HG02678 (cell line): ENCODE measurements at regions not wholly inside any gene's neighbourhood (a gene's known extent, or its start where the extent isn't known, plus 50 kb on each side); places are given as distances from the start of the nearest gene placed in this dataset.

Experiments
- ATAC-seq: cut with Tn5 transposase; IDR thresholded peaks from one replicate; pipeline ENCODE4 v1.9.1; 2021; ENCODE audit warnings: mild to moderate bottlenecking, moderate library complexity; ENCODE audit not compliant: unreplicated experiment

DNA sequence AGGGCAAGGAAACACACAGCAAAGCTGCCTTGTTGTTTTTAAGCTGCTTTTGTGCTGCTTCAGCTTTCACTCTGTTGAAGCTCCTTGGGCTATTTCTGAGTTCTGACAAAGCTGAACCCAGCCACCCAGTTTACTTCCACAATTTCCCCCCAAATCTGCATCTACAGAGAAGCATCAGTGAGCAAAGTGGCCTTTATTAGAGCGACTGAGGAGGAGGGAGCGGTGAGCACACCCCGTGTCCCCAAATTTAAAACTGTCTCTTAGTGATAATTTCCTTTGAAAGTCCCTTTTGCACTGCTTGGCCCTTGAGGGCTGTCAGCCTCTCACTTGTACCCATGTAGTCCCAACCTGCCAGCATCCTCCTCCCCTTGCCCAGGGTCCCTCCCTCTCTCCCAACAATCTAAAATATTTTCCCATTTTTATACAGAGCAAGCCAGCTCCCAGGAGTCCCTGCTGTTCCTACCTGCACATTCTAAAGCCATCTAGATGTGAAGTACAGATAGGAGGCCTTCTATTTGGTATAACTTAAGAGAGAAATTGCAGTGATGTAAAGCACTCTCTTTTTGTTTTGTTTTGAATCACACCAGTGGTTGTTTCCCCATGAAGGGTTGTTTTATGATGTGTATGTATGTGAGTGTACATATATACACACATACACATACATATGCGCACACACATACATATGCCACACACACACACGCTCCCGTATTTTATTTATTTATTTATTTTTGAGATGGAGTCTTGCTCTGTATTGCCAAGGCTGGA is 313.5 kb downstream of the TLE4 start:
- no peak for ATAC-seq

GRCh38 chr9:79884546-79884945 is 312.8 kb downstream of the TLE4 start:
- no peak for ATAC-seq

DNA sequence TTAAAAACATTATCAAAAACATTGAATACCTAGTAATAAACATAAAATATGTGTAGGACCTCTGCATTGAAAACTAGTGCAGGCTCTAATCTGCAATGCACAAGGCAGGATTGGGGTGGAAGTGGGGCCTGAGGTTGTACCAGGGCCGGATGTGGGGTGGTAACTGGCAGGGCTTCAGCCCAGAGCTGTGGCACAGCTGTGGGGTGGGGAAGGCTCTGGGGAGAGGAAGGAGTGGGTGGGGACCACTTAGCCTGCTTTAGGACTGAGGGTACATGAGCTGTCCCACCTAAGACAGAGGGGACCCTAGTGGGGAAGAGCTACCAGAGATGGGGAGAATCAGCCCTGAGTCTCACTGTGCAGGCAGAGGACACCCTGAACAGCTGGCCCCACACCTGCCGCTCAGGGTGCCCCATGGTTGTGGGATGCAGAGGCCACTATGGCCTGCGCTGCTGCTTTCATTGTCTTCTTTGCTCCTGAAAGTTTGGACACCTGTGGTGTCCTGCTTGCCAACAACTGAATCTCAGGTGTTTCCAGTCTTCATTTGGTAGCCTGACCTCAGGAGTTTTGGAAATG is 311.4 kb downstream of the TLE4 start:
- peak; percentile 43 for ATAC-seq

DNA sequence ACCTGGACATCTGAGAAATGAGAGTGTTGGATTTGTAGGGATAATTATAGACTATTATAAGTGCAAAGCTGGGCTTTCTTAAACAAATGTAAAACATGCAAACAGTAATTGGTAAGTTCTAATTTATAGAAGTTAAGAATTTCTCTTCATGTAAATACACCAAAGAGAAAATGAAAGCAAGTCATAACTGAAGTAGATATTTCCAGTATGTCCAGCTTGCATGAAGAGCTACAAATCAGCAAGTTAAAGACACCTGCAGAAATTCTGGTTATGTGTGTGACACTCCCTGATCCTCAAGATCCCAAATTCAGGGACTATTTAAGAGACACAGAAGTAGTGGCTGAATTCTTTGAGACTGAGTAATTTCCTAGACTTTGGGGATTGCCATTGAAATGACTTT is 308.9 kb downstream of the TLE4 start:
- ATAC-seq, result peak; percentile 58

DNA sequence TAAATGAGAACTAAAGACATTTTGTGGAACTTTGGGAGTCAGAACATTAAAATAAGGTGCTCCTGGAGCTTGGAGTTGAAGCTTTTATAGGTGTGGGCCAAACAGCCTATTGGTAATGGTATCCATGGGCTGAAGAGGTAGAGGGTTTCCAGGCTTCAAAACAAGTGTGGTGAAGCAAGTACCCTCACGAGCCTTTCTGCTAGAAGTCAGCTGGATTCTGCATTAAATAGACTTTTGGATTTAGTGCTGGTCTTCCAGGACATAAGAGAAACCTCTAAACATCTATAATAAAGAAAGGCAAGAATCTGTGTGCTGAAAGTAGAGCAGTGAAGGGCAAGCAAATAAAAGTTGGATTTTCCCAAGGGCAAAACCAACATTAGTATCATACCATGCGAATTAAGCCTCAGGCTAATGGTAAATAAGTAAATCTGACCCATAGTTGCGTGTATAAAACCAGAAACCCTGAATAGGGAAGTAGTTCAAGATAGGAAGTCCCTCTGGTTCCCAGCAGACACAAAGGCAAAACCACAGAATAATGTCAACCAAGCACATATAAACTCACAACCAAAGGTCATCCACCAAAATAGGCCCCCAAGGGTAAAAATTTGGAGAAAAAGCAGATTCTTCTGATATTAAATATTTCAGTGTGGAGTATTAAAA is 306.3 kb downstream of the TLE4 start:
- ATAC-seq, result peak; percentile 57

DNA sequence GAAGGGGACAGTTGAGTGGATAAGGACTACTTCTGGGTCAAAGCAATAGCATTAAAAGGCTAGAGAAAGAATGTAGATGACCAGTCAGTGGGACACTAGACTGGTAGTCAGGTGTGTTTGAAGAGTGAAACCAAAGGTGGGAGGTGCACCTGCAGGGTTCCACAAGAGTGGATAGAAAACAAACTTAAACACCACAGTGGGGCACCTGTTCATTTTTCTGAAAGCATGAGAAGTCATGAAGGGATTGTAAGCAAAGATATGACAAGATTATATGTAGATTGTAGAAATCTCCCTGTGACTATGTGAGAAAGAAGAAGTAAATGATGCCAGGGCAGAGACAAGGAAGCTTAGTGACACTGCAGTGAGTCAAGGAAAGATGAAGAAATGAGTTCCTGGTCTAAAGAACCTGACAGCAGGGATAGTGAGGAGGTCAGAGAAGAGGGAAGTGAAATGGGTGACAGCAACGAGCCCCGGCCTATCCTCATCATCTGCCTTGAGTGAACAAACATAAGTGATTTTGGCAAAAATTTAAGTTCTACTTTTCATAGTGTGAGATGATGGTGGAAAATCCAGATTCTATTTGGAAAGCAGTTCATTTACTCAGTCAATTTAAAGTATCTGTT is 296.9 kb downstream of the TLE4 start:
- no peak for ATAC-seq

DNA sequence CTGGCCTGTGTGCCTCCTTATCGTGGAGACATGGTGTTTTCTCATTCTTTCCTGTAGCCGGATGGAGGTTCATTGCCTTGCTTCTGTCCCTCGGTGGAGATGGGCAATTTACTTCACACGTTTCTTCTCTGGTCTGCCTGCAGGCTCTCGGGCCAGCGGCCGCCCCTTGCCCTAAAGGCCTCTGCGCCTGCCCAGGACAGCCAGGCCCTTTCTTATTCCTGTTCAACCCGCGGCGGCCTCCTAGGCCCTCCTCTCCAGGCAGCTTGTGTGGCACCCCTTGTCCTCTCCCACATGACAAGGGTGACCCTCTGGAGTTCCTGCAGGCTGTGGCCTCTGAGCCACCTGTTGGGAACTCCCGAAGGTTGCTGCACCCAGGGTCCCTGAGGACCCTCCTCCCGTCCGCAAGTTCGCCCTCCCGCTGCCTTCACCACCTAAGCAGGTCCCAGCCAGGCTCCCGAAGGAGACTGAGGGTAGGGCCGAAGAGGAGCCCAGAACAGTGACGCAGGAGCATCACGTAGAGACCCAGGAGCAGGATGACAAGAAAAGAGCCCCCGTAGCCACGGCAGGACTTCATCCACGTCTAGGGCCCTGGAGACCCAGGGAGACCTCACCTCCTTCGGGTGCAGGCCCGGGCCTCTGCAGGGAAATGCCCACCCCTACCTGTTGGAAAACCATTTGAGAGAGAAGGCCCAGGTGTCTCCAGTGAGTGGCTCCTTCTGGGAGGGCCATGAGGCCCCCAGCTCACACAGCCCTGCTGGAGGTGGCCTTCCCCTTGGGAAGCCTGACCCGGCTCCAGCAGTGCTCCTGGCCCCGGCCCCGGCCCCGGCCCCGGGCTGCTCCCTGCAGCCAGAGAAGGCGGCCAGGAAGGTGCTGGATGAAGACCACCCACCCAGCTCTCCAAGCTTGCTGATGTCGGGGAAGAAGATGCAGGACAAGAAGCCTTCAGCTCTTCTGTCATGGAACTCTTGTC is 291.4 kb downstream of the TLE4 start:
- no peak for ATAC-seq

DNA sequence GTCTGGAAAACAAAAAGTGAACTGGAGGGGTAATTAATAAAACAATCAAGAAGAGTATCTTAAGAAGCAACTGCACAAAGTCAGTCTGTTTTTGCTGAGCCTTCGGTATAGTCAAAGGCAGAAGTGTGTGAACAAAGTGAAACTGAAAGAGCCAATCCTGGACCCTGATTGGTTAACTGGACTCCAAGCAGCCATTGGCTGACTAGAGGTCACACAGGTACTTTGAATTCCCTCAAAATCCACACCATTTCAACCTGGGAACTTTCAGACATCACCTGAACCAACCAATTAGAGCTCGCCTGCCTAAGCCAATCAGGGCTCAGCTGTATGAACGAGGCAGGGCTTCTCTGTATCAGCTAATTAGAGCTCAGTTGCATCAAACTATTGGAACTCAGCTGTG is 286.7 kb downstream of the TLE4 start:
- no peak for ATAC-seq

DNA sequence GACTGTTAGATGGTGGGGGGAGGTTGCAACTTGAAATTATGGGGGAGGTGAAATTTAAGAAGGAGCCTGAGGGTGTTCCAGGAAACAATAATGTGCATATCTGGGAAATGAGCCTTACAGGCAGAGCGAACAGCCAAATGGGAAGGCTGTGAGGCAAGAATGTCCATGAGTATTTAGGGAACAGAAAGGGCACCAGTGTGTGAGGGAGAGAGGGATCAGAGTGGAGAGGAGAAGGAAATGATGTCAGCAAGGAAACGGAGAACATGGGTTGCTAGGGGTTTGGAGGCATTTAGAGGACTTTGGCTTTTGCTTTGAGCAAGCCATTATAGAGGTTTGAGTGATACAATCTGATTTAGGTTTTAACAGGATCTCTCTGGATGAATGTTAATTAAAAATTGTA is 285.4 kb downstream of the TLE4 start:
- no peak for ATAC-seq

DNA sequence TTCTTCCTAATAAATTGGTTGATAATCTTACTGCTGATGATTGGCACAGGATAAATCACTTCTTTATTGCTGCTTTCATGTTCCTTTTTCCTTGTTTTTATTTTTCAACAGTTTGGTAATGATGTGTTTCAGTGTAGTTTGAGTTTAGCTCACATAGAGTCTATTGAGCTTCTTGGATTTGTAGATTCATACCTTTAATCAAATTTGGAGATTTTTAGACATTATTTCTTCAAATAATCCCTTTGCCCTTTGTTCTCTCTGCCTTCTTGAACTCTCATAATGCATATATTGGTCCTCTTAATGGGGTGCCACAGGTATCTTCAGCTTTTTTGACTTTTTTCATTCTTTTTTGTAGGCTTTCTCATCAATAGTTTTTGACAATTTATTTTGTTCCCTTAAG is 275.3 kb downstream of the TLE4 start:
- ATAC-seq, result no peak

- no peak for ATAC-seq
These were observed 258.0 kb downstream of the TLE4 start for GRCh38 chr9:79829566-79830302.

GRCh38 chr9:79824265-79824664 is 252.5 kb downstream of the TLE4 start:
- ATAC-seq, result peak; percentile 99

DNA sequence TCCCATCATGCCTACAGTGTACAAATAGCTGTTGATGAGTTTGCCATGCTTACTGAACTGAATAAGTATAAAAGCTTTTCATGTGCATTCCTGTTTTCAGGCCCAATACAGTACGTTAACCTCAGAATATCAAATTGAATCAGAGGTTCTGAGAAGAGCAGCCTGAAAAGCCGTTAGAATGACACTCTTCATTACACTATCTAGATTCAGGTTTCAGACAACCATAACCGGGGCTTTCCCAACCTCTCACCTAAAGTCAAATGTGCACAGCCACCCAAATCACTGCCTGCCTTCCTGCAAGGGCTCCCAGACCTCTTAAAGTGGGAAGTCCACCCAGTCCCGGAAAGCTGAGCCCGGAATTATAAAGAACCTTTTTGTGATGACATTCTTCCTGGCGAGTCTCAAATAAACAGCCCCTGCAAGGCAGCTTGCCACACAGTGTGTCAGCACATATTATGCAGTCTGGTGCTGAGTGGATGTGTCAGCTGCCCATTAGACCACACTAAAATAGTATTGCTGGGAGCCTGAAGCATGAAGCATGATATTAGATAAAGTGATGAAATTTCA is 245.8 kb downstream of the TLE4 start:
- peak; percentile 85 for ATAC-seq

DNA sequence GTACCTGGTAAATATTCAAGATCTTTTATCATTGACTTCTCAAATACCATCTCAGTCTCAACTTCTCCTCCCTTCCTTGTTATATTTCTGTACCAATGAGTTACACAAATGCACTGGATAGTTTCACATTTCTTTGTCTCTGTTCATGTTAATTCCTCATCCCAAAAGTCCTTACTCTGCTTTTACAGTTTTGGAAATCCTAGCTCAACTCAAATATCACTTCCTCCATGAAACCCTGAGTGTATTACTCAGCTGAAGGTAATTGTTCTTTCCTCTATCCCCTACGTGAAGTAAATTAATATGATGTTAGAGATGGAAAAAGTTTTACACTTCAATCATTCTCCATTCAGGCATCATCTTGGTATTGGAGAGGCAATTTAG is 241.5 kb downstream of the TLE4 start:
- no peak for ATAC-seq

GRCh38 chr9:79812507-79813257 is 240.9 kb downstream of the TLE4 start:
- peak; percentile 73 for ATAC-seq

- peak; percentile 16 for ATAC-seq
These were observed 240.3 kb downstream of the TLE4 start for GRCh38 chr9:79812099-79812498.

GRCh38 chr9:79809931-79810330 is 238.2 kb downstream of the TLE4 start:
- no peak for ATAC-seq

DNA sequence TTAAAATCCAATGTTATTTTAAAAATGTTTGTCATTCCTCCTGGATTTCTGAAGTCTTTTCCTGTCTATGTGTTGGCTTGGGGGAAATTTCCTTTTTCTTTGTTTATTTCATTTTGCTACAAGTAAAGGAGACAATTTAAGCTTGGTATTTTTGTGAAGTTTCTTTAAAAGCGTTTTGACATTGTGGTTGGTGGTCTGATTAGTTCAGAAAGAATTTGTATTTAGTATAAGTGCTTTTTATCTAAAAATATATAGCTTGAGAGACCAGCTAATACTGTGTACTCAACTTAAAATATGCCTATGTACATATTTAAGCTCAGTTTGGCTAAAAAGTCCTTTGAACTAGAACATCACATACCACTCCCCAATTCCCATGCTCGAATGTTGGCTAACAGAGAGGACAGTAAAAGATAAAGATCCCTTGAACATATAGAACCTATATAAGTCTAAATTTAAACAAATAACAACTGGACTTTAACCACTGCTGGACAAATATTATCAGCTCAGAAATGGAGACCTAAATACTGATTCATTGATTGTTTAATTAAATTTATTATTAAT is 237.6 kb downstream of the TLE4 start:
- ATAC-seq, result no peak

DNA sequence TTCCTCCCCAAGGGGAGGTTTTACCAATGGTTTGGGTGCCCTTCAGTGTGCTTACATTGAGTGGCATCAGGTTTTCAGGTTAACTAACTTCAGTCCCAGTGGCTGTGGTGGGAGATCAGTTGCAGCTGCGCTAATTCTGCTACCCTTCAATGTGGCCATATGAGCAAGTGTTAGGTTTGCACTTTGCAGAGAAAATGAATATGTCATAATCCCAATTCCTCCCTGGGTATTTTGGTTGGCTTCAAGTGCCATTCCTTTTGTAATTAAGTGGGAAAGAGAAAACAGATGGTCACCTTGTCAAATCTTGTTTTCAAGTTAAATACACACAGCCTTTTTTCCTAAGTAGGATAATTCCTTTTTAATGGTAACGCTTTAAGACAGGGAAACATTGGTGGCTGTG is 236.2 kb downstream of the TLE4 start:
- ATAC-seq, result no peak
